Astrocyte (in vitro differentiated cells and primary cell): ENCODE measurements at regions not wholly inside any gene's neighbourhood (a gene's known extent, or its start where the extent isn't known, plus 50 kb on each side); places are given as distances from the start of the nearest gene placed in this dataset.
A peak's percentile ranks its signal among the peaks of the same experiment; 100 is the strongest.

Experiments used
- DNase-seq: peaks from one replicate; pipeline ENCODE4 v3.0.0-alpha.2; 2010; ENCODE audit warnings: low read depth
- FAIRE-seq: peaks from 2 replicates; lab custom pipeline; 2011; peaks lifted over from hg19 to GRCh38; lab: Jason Lieb, UNC
- H2AFZ ChIP-seq: 2 replicates; pipeline ENCODE4 v1.6.0; 2012; ENCODE audit warnings: low read depth, low read length, inconsistent platforms
- H3K27ac ChIP-seq: 2 replicates; pipeline ENCODE4 v1.5.1; 2011; ENCODE audit warnings: low read depth, low read length, inconsistent platforms
- H3K27me3 ChIP-seq: 2 replicates; pipeline ENCODE4 v1.6.0; 2011; ENCODE audit warnings: low read length, inconsistent platforms; ENCODE audit not compliant: insufficient read depth
- H3K36me3 ChIP-seq: 2 replicates; pipeline ENCODE4 v1.5.1; 2011; ENCODE audit warnings: low read length, inconsistent platforms; ENCODE audit not compliant: insufficient read depth
- H3K4me1 ChIP-seq: 2 replicates; pipeline ENCODE4 v1.5.1; 2011; ENCODE audit warnings: low read length, inconsistent platforms; ENCODE audit not compliant: insufficient read depth
- H3K4me2 ChIP-seq: 2 replicates; pipeline ENCODE4 v1.6.0; 2012; ENCODE audit warnings: low read length, inconsistent platforms
- H3K4me3 ChIP-seq: 2 replicates; pipeline ENCODE4 v1.5.1; 2011; ENCODE audit warnings: low read depth, mild to moderate bottlenecking, low read length, inconsistent platforms; ENCODE audit not compliant: insufficient read depth
- H3K79me2 ChIP-seq: 2 replicates; pipeline ENCODE4 v1.6.0; 2012; ENCODE audit warnings: mild to moderate bottlenecking, low read length, inconsistent platforms; ENCODE audit not compliant: insufficient read depth
- H3K9ac ChIP-seq: 2 replicates; pipeline ENCODE4 v1.6.0; 2012; ENCODE audit warnings: mild to moderate bottlenecking, low read length, inconsistent platforms
- H3K9me3 ChIP-seq: 2 replicates; pipeline ENCODE4 v1.5.1; 2012; ENCODE audit warnings: low read depth, mild to moderate bottlenecking, low read length, inconsistent platforms; ENCODE audit not compliant: insufficient read depth
- H4K20me1 ChIP-seq: 2 replicates; pipeline ENCODE4 v1.6.0; 2012; ENCODE audit warnings: low read length, inconsistent platforms; ENCODE audit not compliant: insufficient read depth
- H3K27ac Mint-ChIP-seq: one replicate; pipeline ENCODE4 v1.8.0; 2021; ENCODE audit warnings: mild to moderate bottlenecking, mixed read lengths; ENCODE audit not compliant: unreplicated experiment
- H3K27me3 Mint-ChIP-seq: one replicate; pipeline ENCODE4 v1.8.0; 2021; ENCODE audit warnings: low read depth, mixed read lengths; ENCODE audit not compliant: unreplicated experiment
- H3K36me3 Mint-ChIP-seq: one replicate; pipeline ENCODE4 v1.8.0; 2021; ENCODE audit warnings: low read depth, mixed read lengths; ENCODE audit not compliant: unreplicated experiment
- H3K4me1 Mint-ChIP-seq: one replicate; pipeline ENCODE4 v1.8.0; 2021; ENCODE audit warnings: low read depth, mixed read lengths; ENCODE audit not compliant: unreplicated experiment
- H3K4me3 Mint-ChIP-seq: one replicate; pipeline ENCODE4 v1.8.0; 2021; ENCODE audit warnings: mild to moderate bottlenecking, moderate library complexity, mixed read lengths; ENCODE audit not compliant: unreplicated experiment
- H3K9me3 Mint-ChIP-seq: one replicate; pipeline ENCODE4 v1.8.0; 2021; ENCODE audit warnings: mild to moderate bottlenecking, mixed read lengths; ENCODE audit not compliant: unreplicated experiment
- EZH2 ChIP-seq: IDR thresholded peaks from 2 replicates; pipeline ENCODE4 v1.6.1; 2012; ENCODE audit warnings: mild to moderate bottlenecking, low read length, inconsistent platforms; ENCODE audit not compliant: insufficient read depth
- TF ChIP-seq, protein P1 (sequence below): IDR thresholded peaks from 2 replicates; pipeline ENCODE4 v1.5.1; 2011; ENCODE audit warnings: low read depth, mild to moderate bottlenecking, inconsistent platforms, low read length, moderate library complexity; ENCODE audit not compliant: insufficient read depth

DNA sequence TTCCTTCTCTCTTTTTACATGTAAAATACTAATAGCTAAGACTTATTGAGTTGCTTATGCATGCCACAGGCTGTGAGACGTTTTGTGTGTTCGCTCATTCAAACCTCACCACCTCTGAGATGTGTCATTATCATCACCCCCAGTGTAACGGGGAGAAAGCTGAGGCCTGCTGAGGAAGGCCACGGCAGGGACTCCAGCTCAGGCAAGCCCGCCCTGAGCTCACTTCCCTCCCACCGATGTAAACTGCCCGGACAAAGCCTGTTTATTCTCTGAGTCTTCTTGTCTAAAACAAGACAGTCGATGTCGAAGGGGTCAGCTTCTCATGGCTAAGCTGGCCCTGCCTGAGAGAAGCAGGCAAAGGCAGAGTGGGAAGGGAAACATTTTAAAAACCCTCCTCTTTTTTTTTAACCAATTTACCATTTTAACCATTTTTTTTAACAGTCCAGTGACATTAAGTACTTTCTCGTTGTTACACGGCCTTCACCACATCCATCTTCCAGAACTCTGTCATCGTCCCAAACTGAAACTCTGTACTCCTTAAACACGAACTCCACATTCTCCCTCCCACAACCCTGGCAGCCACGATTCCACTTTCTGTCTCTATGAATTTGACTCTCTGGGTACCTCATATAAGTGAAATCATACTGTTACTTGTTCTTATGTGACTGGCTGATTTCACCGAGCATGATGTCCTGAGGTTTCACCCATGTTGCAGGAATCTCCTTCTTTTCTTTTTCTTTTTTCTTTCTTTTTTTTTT lies 204.8 kb upstream of the GALNT2 start:
- Mint-ChIP-seq H3K4me1 (peaks cover 30% of the 10 kb centered on the region), H3K9me3 (no peaks in the 10 kb centered on the region), H3K27me3 (peaks cover 3% of the 10 kb centered on the region), H3K27ac (peak overlapping the region; percentile 71), H3K4me3 (no peak overlapping the region), H3K36me3 (peaks cover 3% of the 10 kb centered on the region)
- H4K20me1 ChIP-seq: no peaks in the 10 kb centered on the region
- peak overlapping the region; percentile 6 for H3K9ac ChIP-seq
- H2AFZ ChIP-seq: peak overlapping the region; percentile 59
- H3K27ac ChIP-seq: no peak overlapping the region
- H3K4me3 ChIP-seq: no peak overlapping the region
- no peaks in the 10 kb centered on the region for H3K27me3 ChIP-seq
- no peaks in the 10 kb centered on the region for H3K79me2 ChIP-seq
- H3K4me1 ChIP-seq: peaks cover 3% of the 10 kb centered on the region
- H3K9me3 ChIP-seq: no peaks in the 10 kb centered on the region
- H3K36me3 ChIP-seq: no peaks in the 10 kb centered on the region
- DNase-seq (no peak), FAIRE-seq (no peak)
- TF ChIP-seq EZH2: no peak
- TF ChIP-seq, protein P1, sequence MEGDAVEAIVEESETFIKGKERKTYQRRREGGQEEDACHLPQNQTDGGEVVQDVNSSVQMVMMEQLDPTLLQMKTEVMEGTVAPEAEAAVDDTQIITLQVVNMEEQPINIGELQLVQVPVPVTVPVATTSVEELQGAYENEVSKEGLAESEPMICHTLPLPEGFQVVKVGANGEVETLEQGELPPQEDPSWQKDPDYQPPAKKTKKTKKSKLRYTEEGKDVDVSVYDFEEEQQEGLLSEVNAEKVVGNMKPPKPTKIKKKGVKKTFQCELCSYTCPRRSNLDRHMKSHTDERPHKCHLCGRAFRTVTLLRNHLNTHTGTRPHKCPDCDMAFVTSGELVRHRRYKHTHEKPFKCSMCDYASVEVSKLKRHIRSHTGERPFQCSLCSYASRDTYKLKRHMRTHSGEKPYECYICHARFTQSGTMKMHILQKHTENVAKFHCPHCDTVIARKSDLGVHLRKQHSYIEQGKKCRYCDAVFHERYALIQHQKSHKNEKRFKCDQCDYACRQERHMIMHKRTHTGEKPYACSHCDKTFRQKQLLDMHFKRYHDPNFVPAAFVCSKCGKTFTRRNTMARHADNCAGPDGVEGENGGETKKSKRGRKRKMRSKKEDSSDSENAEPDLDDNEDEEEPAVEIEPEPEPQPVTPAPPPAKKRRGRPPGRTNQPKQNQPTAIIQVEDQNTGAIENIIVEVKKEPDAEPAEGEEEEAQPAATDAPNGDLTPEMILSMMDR: no peak
- no peak overlapping the region for H3K4me2 ChIP-seq

DNA sequence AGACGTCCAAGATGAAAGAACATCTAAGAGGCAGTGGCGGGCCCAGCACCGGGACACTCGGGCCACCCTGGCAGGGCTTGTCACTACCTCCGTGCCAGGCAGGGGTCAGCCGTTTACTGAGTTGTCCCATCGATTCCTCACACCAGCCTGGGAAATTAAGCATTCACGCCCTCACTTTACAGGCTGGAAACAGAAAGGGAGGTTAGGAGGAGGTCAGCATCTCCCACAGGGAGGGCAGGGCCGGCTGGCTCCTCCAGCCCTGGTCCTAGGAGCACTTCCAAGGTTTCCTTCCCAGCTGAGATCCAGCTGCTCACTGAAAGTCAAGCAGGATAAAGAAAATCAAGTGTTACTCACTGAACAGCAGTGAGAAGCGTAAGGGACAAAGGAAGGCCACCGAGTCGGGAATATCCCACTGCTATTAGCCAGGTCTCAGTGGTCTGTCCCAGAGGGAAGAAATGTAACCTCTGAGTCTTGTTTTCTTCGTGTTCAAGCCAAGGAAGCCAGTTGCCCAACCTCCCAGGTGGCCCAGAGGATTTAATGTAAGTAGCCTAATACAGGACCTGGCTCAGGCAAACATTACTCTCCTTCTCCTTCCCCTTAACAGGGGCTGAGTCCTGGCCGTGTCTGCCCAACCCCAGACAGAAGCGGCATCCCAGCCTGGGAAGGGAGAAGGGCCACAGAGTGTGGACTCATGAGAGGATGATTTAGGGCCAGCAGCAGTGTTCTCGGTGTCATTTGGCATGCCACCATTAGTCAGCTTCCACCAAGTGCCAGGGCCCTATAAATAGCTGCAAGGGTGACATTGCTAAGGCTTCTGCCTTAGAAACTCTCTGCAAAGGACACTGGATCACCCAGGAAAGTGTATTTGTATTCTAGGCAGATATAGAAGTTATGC lies 203.1 kb upstream of the GALNT2 start:
- Histone ChIP-seq H3K4me3 (no peak overlapping the region), H3K27ac (no peak overlapping the region), H4K20me1 (no peaks in the 10 kb centered on the region), H3K27me3 (no peaks in the 10 kb centered on the region), H3K79me2 (no peaks in the 10 kb centered on the region), H3K9ac (no peak overlapping the region), H3K4me1 (no peaks in the 10 kb centered on the region), H2AFZ (no peak overlapping the region), H3K4me2 (no peak overlapping the region), H3K9me3 (no peaks in the 10 kb centered on the region), H3K36me3 (no peaks in the 10 kb centered on the region)
- TF ChIP-seq, protein P1: no peak
- no peak for TF ChIP-seq EZH2
- Mint-ChIP-seq H3K4me3 (no peak overlapping the region), H3K4me1 (peaks cover 24% of the 10 kb centered on the region), H3K36me3 (peaks cover 3% of the 10 kb centered on the region), H3K27ac (no peak overlapping the region), H3K9me3 (no peaks in the 10 kb centered on the region), H3K27me3 (peaks cover 3% of the 10 kb centered on the region)
- DNase-seq (no peak), FAIRE-seq (no peak)
